ENCODE measurements at regions not wholly inside any gene's neighbourhood (a gene's known extent, or its start where the extent isn't known, plus 50 kb on each side); places are given as distances from the start of the nearest gene placed in this dataset.

- peaks cover 17% of the 10 kb centered on the region for H3K4me1 Mint-ChIP-seq
- H3K4me2 ChIP-seq (replicated peaks; ENCODE audit: low read depth, low read length, poor library complexity, severe bottlenecking): peak overlapping the region; percentile 48
Observed at GRCh38 chr22:33112580-33112979, 54.4 kb upstream of the SYN3 start.

GRCh38 chr22:33111491-33111890 is 53.3 kb upstream of the SYN3 start:
- 15% methylated on average over 1 of the region's 4 CpGs for WGBS (ENCODE audit: insufficient coverage)
- no peaks in the 10 kb centered on the region for H3K79me2 ChIP-seq (ENCODE audit: control insufficient read depth, insufficient read depth, low read length)
- H3K9me3 Mint-ChIP-seq (ENCODE audit: insufficient read depth): no peaks in the 10 kb centered on the region
- H3K27me3 ChIP-seq (replicated peaks in 1 of 4; ENCODE audit: control extremely low read depth in 1 of 4, control insufficient read depth in 3 of 4, insufficient read depth in 4 of 4, low read length in 3 of 4): no peaks in the 10 kb centered on the region
- H3K27ac Mint-ChIP-seq: no peak overlapping the region
- H3K9ac ChIP-seq (ENCODE audit: low read length): no peak overlapping the region
- ATAC-seq (ENCODE audit: low read depth) (no peak), DNase-seq (no peak)
- intact Hi-C loops (cut with micrococcal nuclease): no loop called here
- H3K36me3 ChIP-seq (replicated peaks in 1 of 2; ENCODE audit: control extremely low read depth in 1 of 2, control insufficient read depth in 1 of 2, extremely low read depth in 1 of 2, insufficient read depth in 2 of 2, low read length in 1 of 2): no peaks in the 10 kb centered on the region
- H3K27me3 Mint-ChIP-seq: peaks cover 6% of the 10 kb centered on the region
- TF ChIP-seq CTCF (IDR thresholded peaks at IDR 0.05) (no peak), EZH2 (IDR thresholded peaks at IDR 0.05; ENCODE audit: borderline replicate concordance, insufficient read depth, low read depth, low read length, poor library complexity, severe bottlenecking) (no peak)
- H2AFZ ChIP-seq (ENCODE audit: insufficient read depth, low read depth, low read length, poor library complexity, severe bottlenecking): no peak overlapping the region
- H3K4me3 Mint-ChIP-seq: no peak overlapping the region
- CTCF ChIA-PET: no interaction called here
- H3K27ac ChIP-seq (ENCODE audit: low read length in 2 of 2): no peak overlapping the region
- H3K9me3 ChIP-seq (ENCODE audit: control extremely low read depth in 1 of 3, control insufficient read depth in 2 of 3, insufficient read depth in 1 of 3, low read length in 2 of 3): no peaks in the 10 kb centered on the region
- H3K4me2 ChIP-seq (replicated peaks; ENCODE audit: low read depth, low read length, poor library complexity, severe bottlenecking): no peak overlapping the region
- peaks cover 6 to 9% of the 10 kb centered on the region in 2 donors for H3K4me1 ChIP-seq (ENCODE audit: control insufficient read depth in 2 of 2, insufficient read depth in 2 of 2, low read length in 2 of 2)
- H3K4me1 Mint-ChIP-seq: peaks cover 17% of the 10 kb centered on the region
- H4K20me1 ChIP-seq (ENCODE audit: control insufficient read depth, insufficient read depth, low read length, poor library complexity, severe bottlenecking): no peaks in the 10 kb centered on the region
- no peak overlapping the region for H3K4me3 ChIP-seq (ENCODE audit: control extremely low read depth in 1 of 5, extremely low read depth in 1 of 5, insufficient read depth in 1 of 5, low read depth in 2 of 5, low read length in 4 of 5)
- POLR2A ChIA-PET: no interaction called here

More at GRCh38 chr22:33112580-33112979, 54.4 kb upstream of the SYN3 start:
- TF ChIP-seq EZH2 (IDR thresholded peaks at IDR 0.05; ENCODE audit: borderline replicate concordance, insufficient read depth, low read depth, low read length, poor library complexity, severe bottlenecking): no peak
- no peak for TF ChIP-seq CTCF (IDR thresholded peaks at IDR 0.05)
- H3K9ac ChIP-seq (ENCODE audit: low read length): no peak overlapping the region
- no peak for ATAC-seq (ENCODE audit: low read depth)
- ChIA-PET CTCF (no interaction called here), POLR2A (no interaction called here)
- H3K9me3 ChIP-seq (ENCODE audit: control extremely low read depth in 1 of 3, control insufficient read depth in 2 of 3, insufficient read depth in 1 of 3, low read length in 2 of 3): no peaks in the 10 kb centered on the region
- no peaks in the 10 kb centered on the region for H3K9me3 Mint-ChIP-seq (ENCODE audit: insufficient read depth)
- H2AFZ ChIP-seq (ENCODE audit: insufficient read depth, low read depth, low read length, poor library complexity, severe bottlenecking): no peak overlapping the region
- no peak for DNase-seq
- H3K36me3 ChIP-seq (replicated peaks in 1 of 2; ENCODE audit: control extremely low read depth in 1 of 2, control insufficient read depth in 1 of 2, extremely low read depth in 1 of 2, insufficient read depth in 2 of 2, low read length in 1 of 2): no peaks in the 10 kb centered on the region
- no CpG with 5 or more reads among the region's 1 CpG for WGBS (ENCODE audit: insufficient coverage)
- H3K4me3 Mint-ChIP-seq: peak overlapping the region; percentile 26
- no peaks in the 10 kb centered on the region for H3K79me2 ChIP-seq (ENCODE audit: control insufficient read depth, insufficient read depth, low read length)
- intact Hi-C loops (cut with micrococcal nuclease): no loop called here
- H3K4me1 ChIP-seq (ENCODE audit: control insufficient read depth in 2 of 2, insufficient read depth in 2 of 2, low read length in 2 of 2): peaks cover 6 to 9% of the 10 kb centered on the region in 2 donors
- no peak overlapping the region for H3K27ac Mint-ChIP-seq
- H3K27me3 Mint-ChIP-seq: peaks cover 2% of the 10 kb centered on the region
- H3K27ac ChIP-seq (ENCODE audit: low read length in 2 of 2): no peak overlapping the region
- H3K4me3 ChIP-seq (ENCODE audit: control extremely low read depth in 1 of 5, extremely low read depth in 1 of 5, insufficient read depth in 1 of 5, low read depth in 2 of 5, low read length in 4 of 5): no peak overlapping the region
- H3K27me3 ChIP-seq (replicated peaks in 1 of 4; ENCODE audit: control extremely low read depth in 1 of 4, control insufficient read depth in 3 of 4, insufficient read depth in 4 of 4, low read length in 3 of 4): no peaks in the 10 kb centered on the region
- H4K20me1 ChIP-seq (ENCODE audit: control insufficient read depth, insufficient read depth, low read length, poor library complexity, severe bottlenecking): no peaks in the 10 kb centered on the region
